HG03439 (cell line): ENCODE measurements at regions not wholly inside any gene's neighbourhood (a gene's known extent, or its start where the extent isn't known, plus 50 kb on each side); places are given as distances from the start of the nearest gene placed in this dataset.

ENCODE experiments used
- ATAC-seq: cut with Tn5 transposase; IDR thresholded peaks from one replicate; pipeline ENCODE4 v1.9.1; 2021; ENCODE audit warnings: mild to moderate bottlenecking, moderate library complexity; ENCODE audit not compliant: unreplicated experiment

DNA sequence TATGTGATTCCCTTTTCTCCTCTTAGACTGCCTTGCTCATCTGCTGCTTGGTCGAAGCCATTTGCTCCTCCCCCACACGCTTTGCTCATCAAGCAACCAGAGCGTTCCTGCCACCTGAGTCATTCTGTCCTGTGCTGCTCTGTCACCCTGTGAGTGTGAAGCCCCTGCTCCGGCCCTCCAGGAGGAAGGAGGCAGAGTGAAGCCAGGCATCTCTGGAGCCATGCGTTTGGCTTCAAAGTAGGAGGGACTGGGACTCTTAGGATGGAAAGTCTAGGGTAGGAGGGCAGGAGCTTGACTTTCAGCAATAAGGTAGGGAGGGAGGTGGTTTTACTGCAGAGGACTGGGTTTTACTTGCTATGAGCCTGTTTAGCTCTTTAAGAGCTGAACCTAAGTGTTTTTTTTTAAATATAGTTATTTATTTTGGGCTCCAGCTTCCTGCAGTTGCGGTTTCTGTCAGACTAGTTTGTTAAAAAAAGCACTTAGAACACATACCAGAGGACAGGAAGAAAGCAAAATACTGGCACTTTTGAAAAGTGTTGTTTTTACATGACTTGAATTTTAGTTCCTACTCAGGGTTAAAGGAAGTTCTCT is 63.6 kb downstream of the SPINK2 start:
- peak; percentile 97 for ATAC-seq

- ATAC-seq: peak; percentile 42
Observed at GRCh38 chr4:56757261-56757746, 64.2 kb downstream of the SPINK2 start.

DNA sequence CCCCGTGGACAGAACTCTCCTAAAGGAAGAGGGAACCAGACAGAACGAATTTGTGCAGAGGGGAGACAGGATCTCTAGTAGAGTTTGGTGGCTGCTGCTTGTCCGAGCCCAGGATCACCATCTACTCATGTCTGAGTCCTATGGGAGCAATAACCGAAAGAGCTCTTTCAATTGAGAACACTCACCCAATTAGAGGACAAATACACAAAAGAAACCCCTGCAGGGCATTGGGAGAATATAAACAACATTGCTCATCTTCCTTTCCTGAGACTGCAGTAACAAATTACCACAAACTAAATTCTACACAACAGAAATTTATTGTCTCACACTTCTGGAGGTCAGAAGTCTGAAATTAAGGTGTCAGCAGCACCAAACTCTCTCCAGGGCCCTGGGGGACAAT is 65.6 kb downstream of the SPINK2 start:
- ATAC-seq: no peak

DNA sequence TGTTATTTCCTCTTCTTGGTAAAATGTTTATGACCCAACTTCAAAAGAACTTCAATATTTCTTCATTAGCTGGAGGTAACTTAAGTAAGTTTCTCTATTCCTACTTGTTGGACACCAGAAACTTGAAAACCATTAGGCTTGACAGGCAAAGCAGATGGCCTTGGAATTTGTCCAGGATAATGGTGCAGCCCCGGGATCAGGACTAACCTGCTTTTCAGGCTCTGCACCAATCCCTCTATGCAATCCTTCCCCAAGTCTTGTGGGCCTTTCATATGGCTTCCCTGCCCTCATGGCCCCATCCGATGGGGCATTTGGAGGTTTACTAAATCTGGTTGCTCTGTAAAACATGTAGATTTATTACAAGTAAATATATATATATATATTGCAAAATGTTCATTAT is 68.5 kb downstream of the SPINK2 start:
- no peak for ATAC-seq

DNA sequence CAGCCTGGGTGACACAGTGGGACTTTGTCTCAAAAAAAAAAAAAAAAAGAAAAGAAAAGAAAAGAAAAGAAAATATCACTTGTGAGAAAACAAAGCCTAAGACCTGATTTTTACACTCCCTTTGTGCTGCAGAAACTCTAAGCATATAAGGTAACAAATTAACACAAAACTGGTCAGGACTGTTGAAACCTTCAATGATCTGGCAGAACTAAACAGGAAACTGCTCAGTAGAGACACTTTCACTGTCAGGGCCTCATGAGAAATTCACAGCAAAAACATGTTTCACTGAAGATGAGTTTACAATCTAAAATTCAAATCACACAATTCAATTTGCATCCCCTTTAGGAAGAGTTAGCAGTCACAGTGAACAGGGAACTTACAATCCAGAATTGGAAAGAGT is 69.1 kb upstream of the HOPX start:
- no peak for ATAC-seq

GRCh38 chr4:56748271-56748670 is 67.2 kb upstream of the HOPX start:
- ATAC-seq: no peak

- ATAC-seq: no peak
Observed at GRCh38 chr4:56746639-56747038, 65.5 kb upstream of the HOPX start.

DNA sequence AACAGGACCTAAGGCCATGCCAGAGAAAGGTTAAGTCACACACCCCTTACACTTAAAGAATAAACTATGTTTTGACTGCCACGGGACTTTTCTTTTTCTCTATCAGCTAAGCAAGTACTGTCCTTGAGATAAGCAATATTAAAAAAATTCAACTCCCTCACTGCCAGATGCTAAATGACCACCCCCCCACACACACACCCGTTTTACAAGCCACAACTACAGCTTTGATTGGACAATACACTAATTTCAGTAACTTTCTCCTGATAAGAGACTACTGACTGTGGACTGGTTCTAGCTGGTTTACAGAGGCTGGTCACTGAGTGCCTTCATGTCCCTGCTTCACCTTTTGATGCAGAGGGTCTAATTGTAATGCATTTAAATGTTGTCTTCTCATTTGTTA is 63.9 kb upstream of the HOPX start:
- ATAC-seq: no peak

GRCh38 chr4:56744030-56744429 is 62.9 kb upstream of the HOPX start:
- ATAC-seq: no peak

GRCh38 chr4:56743550-56743949 is 62.5 kb upstream of the HOPX start:
- ATAC-seq: no peak

GRCh38 chr4:56742080-56742871 is 61.2 kb upstream of the HOPX start:
- ATAC-seq: no peak

DNA sequence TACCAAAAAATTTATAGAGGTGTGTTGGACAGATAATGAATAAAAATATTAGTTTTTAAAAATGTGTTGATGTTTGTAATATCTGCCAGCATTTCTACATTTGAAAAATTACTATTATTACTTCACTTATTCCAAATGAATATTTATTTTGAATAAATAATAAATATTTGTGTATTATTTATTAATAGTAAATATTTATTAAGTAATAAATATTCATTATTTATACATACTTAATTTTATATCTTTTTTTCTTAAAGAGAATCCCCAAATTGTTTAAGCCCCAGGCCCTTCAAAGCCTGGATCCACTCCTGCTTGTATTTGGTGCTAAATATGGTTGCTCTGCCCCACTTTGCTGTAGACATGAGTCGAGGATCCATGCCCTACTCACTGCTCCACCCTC is 60.5 kb upstream of the HOPX start:
- ATAC-seq: no peak

- ATAC-seq: no peak
Observed at GRCh38 chr4:56739066-56739777, 58.1 kb upstream of the HOPX start.

DNA sequence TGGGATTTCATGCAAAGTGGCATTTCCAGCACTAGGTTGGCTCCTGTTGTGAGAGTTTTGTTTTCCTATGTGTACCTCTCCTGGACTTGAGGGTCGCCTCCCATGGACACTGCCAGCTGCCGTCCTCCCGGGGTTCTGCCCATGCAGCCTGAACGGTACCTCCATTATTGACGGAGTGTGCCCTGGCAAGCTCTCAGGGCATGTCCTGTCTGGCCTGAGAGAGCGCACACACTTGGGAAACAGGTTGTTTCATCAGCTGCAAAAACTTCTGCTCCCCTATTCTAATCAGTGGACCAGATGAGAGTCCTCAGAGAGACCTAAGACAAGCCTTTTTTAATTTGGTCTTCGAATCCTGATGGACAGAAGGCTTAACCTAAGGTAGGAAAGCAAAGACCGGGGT is 56.6 kb upstream of the HOPX start:
- no peak for ATAC-seq

- no peak for ATAC-seq
Observed at GRCh38 chr4:56733352-56733751, 52.3 kb upstream of the HOPX start.

DNA sequence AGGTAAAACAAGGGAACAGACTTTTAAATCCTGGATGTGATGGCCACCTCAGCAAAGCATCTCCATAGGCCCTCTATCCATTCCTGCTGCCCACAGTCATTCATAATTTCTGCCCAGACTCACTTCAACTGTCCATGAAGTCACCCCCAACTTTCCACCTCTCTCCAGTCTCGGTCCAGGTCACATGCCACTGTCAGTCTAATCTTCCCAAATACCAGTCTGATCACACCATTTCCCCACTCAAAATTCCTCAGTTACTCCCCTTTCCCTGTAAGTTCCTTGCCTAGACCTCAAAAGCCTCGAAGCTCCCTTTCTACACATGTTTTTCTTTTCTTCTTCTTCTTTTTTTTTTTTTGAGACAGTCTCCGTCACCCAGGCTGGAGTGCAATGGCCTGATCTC is 51.2 kb upstream of the HOPX start:
- no peak for ATAC-seq

GRCh38 chr4:56731857-56732256 is 50.8 kb upstream of the HOPX start:
- no peak for ATAC-seq
